Activated CD8-positive, alpha-beta T cell treated with anti-CD3 and anti-CD28 coated beads for 36 hours (primary cell): ENCODE measurements at regions not wholly inside any gene's neighbourhood (a gene's known extent, or its start where the extent isn't known, plus 50 kb on each side); places are given as distances from the start of the nearest gene placed in this dataset.

Source experiments
- ATAC-seq: fragments of 200-7000 bp; cut with Tn5 transposase; one replicate; pipeline ENCODE4 v1.10.0; 2021; ENCODE audit warnings: mild to moderate bottlenecking, moderate library complexity
- CTCF ChIA-PET: fragments of 350-600 bp; sonication (Branson Sonifier 250); formaldehyde crosslinking; loops from one replicate; lab custom pipeline; 2021; ENCODE audit warnings: antibody characterized with exemption; lab: Charles Lee
- POLR2A ChIA-PET: fragments of 350-600 bp; sonication (Branson Sonifier 250); formaldehyde crosslinking; loops from one replicate; lab custom pipeline; 2021; ENCODE audit warnings: antibody characterized with exemption; lab: Charles Lee
- DNase-seq: peaks from one replicate; pipeline ENCODE4 v3.0.0-alpha.2; 2020
- H3K27ac Mint-ChIP-seq: one replicate; pipeline ENCODE4 v1.8.0; 2021; ENCODE audit warnings: mild to moderate bottlenecking, mixed read lengths
- H3K27me3 Mint-ChIP-seq: one replicate; pipeline ENCODE4 v1.8.0; 2021; ENCODE audit warnings: mixed read lengths
- H3K36me3 Mint-ChIP-seq: one replicate; pipeline ENCODE4 v1.8.0; 2021; ENCODE audit warnings: low read depth, mixed read lengths
- H3K4me1 Mint-ChIP-seq: one replicate; pipeline ENCODE4 v1.8.0; 2021; ENCODE audit warnings: low read depth, mixed read lengths
- H3K4me3 Mint-ChIP-seq: one replicate; pipeline ENCODE4 v1.8.0; 2021; ENCODE audit warnings: mild to moderate bottlenecking, moderate library complexity, mixed read lengths
- H3K9me3 Mint-ChIP-seq: one replicate; pipeline ENCODE4 v1.8.0; 2021; ENCODE audit warnings: mixed read lengths
- intact Hi-C: fragments of 100-400 bp; cut with micrococcal nuclease; formaldehyde crosslinking; loops from one replicate; pipeline ENCODE4 v1.10.0; 2022
- TF ChIP-seq, protein P1 (sequence below): fragments of 200-600 bp; IDR thresholded peaks from one replicate; pipeline ENCODE4 v1.8.0; 2022; ENCODE audit warnings: antibody characterized with exemption, mild to moderate bottlenecking

GRCh38 chr13:109657395-109657794, 129.0 kb downstream of the IRS2 start:
- DNase-seq (no peak), ATAC-seq (no peak)
- Mint-ChIP-seq H3K36me3 (no peaks in the 10 kb centered on the region), H3K4me1 (no peaks in the 10 kb centered on the region), H3K27me3 (peaks cover 1% of the 10 kb centered on the region), H3K4me3 (no peak overlapping the region), H3K27ac (no peak overlapping the region), H3K9me3 (no peaks in the 10 kb centered on the region)
- ChIA-PET CTCF (no interaction called here), POLR2A (no interaction called here)
- intact Hi-C loops, result no loop called here
- TF ChIP-seq, protein P1, sequence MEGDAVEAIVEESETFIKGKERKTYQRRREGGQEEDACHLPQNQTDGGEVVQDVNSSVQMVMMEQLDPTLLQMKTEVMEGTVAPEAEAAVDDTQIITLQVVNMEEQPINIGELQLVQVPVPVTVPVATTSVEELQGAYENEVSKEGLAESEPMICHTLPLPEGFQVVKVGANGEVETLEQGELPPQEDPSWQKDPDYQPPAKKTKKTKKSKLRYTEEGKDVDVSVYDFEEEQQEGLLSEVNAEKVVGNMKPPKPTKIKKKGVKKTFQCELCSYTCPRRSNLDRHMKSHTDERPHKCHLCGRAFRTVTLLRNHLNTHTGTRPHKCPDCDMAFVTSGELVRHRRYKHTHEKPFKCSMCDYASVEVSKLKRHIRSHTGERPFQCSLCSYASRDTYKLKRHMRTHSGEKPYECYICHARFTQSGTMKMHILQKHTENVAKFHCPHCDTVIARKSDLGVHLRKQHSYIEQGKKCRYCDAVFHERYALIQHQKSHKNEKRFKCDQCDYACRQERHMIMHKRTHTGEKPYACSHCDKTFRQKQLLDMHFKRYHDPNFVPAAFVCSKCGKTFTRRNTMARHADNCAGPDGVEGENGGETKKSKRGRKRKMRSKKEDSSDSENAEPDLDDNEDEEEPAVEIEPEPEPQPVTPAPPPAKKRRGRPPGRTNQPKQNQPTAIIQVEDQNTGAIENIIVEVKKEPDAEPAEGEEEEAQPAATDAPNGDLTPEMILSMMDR, result no peak

DNA sequence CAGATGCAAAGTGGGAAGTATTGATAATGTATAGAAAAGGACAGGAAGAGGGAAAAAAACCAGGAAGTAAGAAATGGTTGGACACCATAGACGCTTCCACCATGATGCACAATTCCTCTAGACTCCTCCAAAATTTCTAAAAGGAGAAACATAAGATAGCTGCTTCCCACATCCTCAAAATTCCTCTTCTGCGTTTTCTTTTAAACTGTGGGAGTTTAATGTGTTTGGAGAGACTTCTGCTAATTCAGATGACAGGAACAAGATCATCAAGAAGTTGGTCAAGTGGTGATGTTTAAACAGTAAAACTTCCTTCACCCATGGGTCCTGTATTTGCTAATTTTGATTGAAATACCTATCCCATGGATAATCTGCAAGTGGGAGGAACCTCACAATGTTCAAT, 130.2 kb downstream of the IRS2 start:
- TF ChIP-seq, protein P1, result no peak
- CTCF ChIA-PET, result no interaction called here
- DNase-seq (no peak), ATAC-seq (no peak)
- intact Hi-C loops, result no loop called here
- POLR2A ChIA-PET, result interaction anchor here (1.0 kb wide), 1 partner anchor 119 kb away, joined by 3 read pairs; no protein-coding TSS in a partner anchor
- no peak overlapping the region for H3K27ac Mint-ChIP-seq
- H3K4me3 Mint-ChIP-seq, result no peak overlapping the region
- no peaks in the 10 kb centered on the region for H3K9me3 Mint-ChIP-seq
- H3K36me3 Mint-ChIP-seq, result no peaks in the 10 kb centered on the region
- H3K4me1 Mint-ChIP-seq, result no peaks in the 10 kb centered on the region
- H3K27me3 Mint-ChIP-seq, result peaks cover 3% of the 10 kb centered on the region

- no peaks in the 10 kb centered on the region for H3K36me3 Mint-ChIP-seq
- ATAC-seq (no peak), DNase-seq (no peak)
- intact Hi-C loops, result no loop called here
- POLR2A ChIA-PET, result no interaction called here
- no peak overlapping the region for H3K4me3 Mint-ChIP-seq
- no peaks in the 10 kb centered on the region for H3K4me1 Mint-ChIP-seq
- CTCF ChIA-PET, result no interaction called here
- no peak overlapping the region for H3K27ac Mint-ChIP-seq
- H3K27me3 Mint-ChIP-seq, result peaks cover 4% of the 10 kb centered on the region
- TF ChIP-seq, protein P1, result no peak
- no peaks in the 10 kb centered on the region for H3K9me3 Mint-ChIP-seq
Observed at GRCh38 chr13:109655611-109656010, 130.8 kb downstream of the IRS2 start.

GRCh38 chr13:109655206-109655600, 131.2 kb downstream of the IRS2 start:
- Mint-ChIP-seq H3K4me3 (no peak overlapping the region), H3K36me3 (no peaks in the 10 kb centered on the region), H3K27me3 (peaks cover 4% of the 10 kb centered on the region), H3K9me3 (no peaks in the 10 kb centered on the region), H3K4me1 (no peaks in the 10 kb centered on the region), H3K27ac (no peak overlapping the region)
- DNase-seq, result no peak
- ATAC-seq, result no peak
- ChIA-PET POLR2A (no interaction called here), CTCF (no interaction called here)
- TF ChIP-seq, protein P1, result no peak
- intact Hi-C loops, result no loop called here

DNA sequence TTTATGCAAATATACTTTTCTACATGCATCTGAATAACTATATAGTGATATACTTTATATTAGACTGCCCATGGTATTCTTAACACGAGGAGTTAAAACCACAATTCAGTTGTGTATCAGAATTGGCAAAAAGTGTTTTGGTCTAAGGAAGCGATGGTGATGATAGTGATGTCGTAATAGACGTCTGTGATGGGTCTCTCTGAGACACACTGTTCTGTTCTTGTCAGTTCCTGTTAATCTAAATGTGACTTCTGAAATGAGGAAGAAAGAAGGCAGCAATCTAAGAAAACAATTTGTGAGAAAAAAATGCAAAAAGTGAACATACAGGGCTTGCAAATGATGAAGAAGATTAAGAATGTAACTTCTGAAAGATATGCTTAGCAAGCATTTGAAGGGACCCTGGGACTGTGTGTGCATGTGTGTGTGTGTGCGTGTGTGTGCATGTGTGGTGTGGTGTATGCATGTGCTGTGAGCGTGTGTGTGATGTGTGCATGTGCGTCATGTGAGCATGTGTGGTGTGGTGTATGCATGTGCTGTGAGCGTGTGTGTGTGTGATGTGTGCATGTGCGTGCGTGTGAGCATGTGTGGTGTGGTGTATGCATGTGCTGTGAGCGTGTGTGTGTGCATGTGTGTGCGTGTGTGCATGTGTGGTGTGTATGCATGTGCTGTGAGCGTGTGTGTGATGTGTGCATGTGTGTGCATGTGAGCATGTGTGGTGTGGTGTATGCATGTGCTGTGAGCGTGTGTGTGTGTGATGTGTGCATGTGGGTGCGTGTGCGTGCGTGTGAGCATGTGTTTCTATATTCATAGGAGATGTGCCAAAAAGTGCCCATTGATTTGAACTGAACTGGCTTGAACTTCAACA, 131.8 kb downstream of the IRS2 start:
- Mint-ChIP-seq H3K4me1 (no peaks in the 10 kb centered on the region), H3K9me3 (no peaks in the 10 kb centered on the region), H3K4me3 (no peak overlapping the region), H3K27me3 (peaks cover 4% of the 10 kb centered on the region), H3K36me3 (no peaks in the 10 kb centered on the region), H3K27ac (no peak overlapping the region)
- TF ChIP-seq, protein P1, result no peak
- intact Hi-C loops, result no loop called here
- POLR2A ChIA-PET, result no interaction called here
- no peak for DNase-seq
- CTCF ChIA-PET, result no interaction called here
- ATAC-seq, result no peak
